SK-N-SH treated with all-trans-retinoic acid at 6 μM for 48 hours (cell line): ENCODE measurements at regions not wholly inside any gene's neighbourhood (a gene's known extent, or its start where the extent isn't known, plus 50 kb on each side); places are given as distances from the start of the nearest gene placed in this dataset.

ENCODE experiments used
- ATAC-seq: fragments of 200-7000 bp; cut with Tn5 transposase; 3 replicates; pipeline ENCODE4 v1.9.1; 2020; ENCODE audit warnings: mild to moderate bottlenecking, moderate library complexity
- ARNTL ChIP-seq: fragments of 450-650 bp; formaldehyde crosslinking; IDR thresholded peaks from 2 replicates; pipeline ENCODE4 v1.5.0; 2020; ENCODE audit warnings: low read depth, mild to moderate bottlenecking, moderate library complexity, borderline replicate concordance
- BACH2 ChIP-seq: fragments of 250-450 bp; sonication (Bioruptor Pico); IDR thresholded peaks from 2 replicates; pipeline ENCODE4 v1.9.0; 2021; ENCODE audit warnings: mild to moderate bottlenecking, borderline replicate concordance
- CSDC2 ChIP-seq: fragments of 250-450 bp; sonication (Bioruptor Pico); IDR thresholded peaks from 2 replicates; pipeline ENCODE4 v1.5.0; 2020; ENCODE audit warnings: mild to moderate bottlenecking, moderate library complexity
- CSRNP3 ChIP-seq: fragments of 250-450 bp; sonication (Bioruptor Pico); IDR thresholded peaks from 2 replicates; pipeline ENCODE4 v1.5.1; 2021; ENCODE audit warnings: mild to moderate bottlenecking, moderate library complexity
- ESRRG ChIP-seq: fragments of 250-450 bp; sonication (Bioruptor Pico); IDR thresholded peaks from 2 replicates; pipeline ENCODE4 v1.6.1; 2021; ENCODE audit warnings: mild to moderate bottlenecking
- ISL1 ChIP-seq: fragments of 250-450 bp; sonication (Bioruptor Pico); IDR thresholded peaks from 2 replicates; pipeline ENCODE4 v2.1.2; 2022; ENCODE audit warnings: mild to moderate bottlenecking, moderate library complexity
- OSR1 ChIP-seq: fragments of 250-450 bp; sonication (Bioruptor Pico); IDR thresholded peaks from 2 replicates; pipeline ENCODE4 v1.8.0; 2022; ENCODE audit warnings: moderate library complexity, mild to moderate bottlenecking, inconsistent platforms
- PATZ1 ChIP-seq: fragments of 250-450 bp; sonication (Bioruptor Pico); IDR thresholded peaks from 2 replicates; pipeline ENCODE4 v1.8.0; 2020; ENCODE audit warnings: mild to moderate bottlenecking, moderate library complexity, borderline replicate concordance
- POU6F1 ChIP-seq: fragments of 250-450 bp; sonication (Bioruptor Pico); IDR thresholded peaks from 2 replicates; pipeline ENCODE4 v1.8.0; 2021; ENCODE audit warnings: low read depth, mild to moderate bottlenecking, moderate library complexity, borderline replicate concordance
- PPARA ChIP-seq: fragments of 250-450 bp; sonication (Bioruptor Pico); IDR thresholded peaks from 2 replicates; pipeline ENCODE4 v1.5.0; 2020; ENCODE audit warnings: mild to moderate bottlenecking, borderline replicate concordance
- RARB ChIP-seq: fragments of 250-450 bp; sonication (Bioruptor Pico); IDR thresholded peaks from 2 replicates; pipeline ENCODE4 v1.8.0; 2021; ENCODE audit warnings: mild to moderate bottlenecking, moderate library complexity
- TCF4 ChIP-seq: fragments of 250-450 bp; sonication (Bioruptor Pico); IDR thresholded peaks from 2 replicates; pipeline ENCODE4 v1.8.0; 2021; ENCODE audit warnings: mild to moderate bottlenecking, moderate library complexity, borderline replicate concordance
- TOX ChIP-seq: fragments of 250-450 bp; sonication (Bioruptor Pico); IDR thresholded peaks from 2 replicates; pipeline ENCODE4 v1.8.0; 2021; ENCODE audit warnings: mild to moderate bottlenecking, moderate library complexity, borderline replicate concordance
- TSHZ2 ChIP-seq: fragments of 250-450 bp; sonication (Bioruptor Pico); IDR thresholded peaks from 2 replicates; pipeline ENCODE4 v1.5.0; 2020; ENCODE audit warnings: mild to moderate bottlenecking, moderate library complexity
- ZC3H10 ChIP-seq: fragments of 250-450 bp; sonication (Bioruptor Pico); IDR thresholded peaks from 2 replicates; pipeline ENCODE4 v1.5.1; 2021; ENCODE audit warnings: mild to moderate bottlenecking, moderate library complexity
- ZFP3 ChIP-seq: fragments of 250-450 bp; sonication (Bioruptor Pico); IDR thresholded peaks from 2 replicates; pipeline ENCODE4 v1.5.0; 2020; ENCODE audit warnings: mild to moderate bottlenecking, moderate library complexity
- ZFP30 ChIP-seq: fragments of 450-650 bp; formaldehyde crosslinking; IDR thresholded peaks from 2 replicates; pipeline ENCODE4 v1.5.0; 2022; ENCODE audit warnings: mild to moderate bottlenecking, moderate library complexity
- ZNF565 ChIP-seq: fragments of 450-650 bp; formaldehyde crosslinking; conservative IDR thresholded peaks from 2 replicates; pipeline ENCODE4 v1.5.0; 2020; ENCODE audit warnings: low read depth, mild to moderate bottlenecking, moderate library complexity
- ZNF8 ChIP-seq: fragments of 450-650 bp; formaldehyde crosslinking; IDR thresholded peaks from 2 replicates; pipeline ENCODE4 v1.5.0; 2020; ENCODE audit warnings: mild to moderate bottlenecking, moderate library complexity

GRCh38 chr9:108094676-108094993 lies 605.1 kb upstream of the KLF4 start:
- no peak for ATAC-seq
- TF ChIP-seq RARB (CRISPR knock-in tag) (no peak), PPARA (CRISPR knock-in tag) (no peak), PATZ1 (CRISPR knock-in tag) (no peak), ZFP3 (CRISPR knock-in tag) (no peak), ISL1 (CRISPR knock-in tag) (no peak), BACH2 (no peak), ZNF8 (CRISPR knock-in tag) (no peak)

- TF ChIP-seq TCF4 (CRISPR knock-in tag) (no peak), BACH2 (no peak), ZC3H10 (CRISPR knock-in tag) (no peak), ZNF8 (CRISPR knock-in tag) (no peak), CSDC2 (CRISPR knock-in tag) (no peak), TSHZ2 (CRISPR knock-in tag) (no peak), RARB (CRISPR knock-in tag) (no peak), TOX (CRISPR knock-in tag) (no peak), ARNTL (CRISPR knock-in tag) (no peak), POU6F1 (CRISPR knock-in tag) (no peak), ZNF565 (no peak), CSRNP3 (no peak)
- no peak for ATAC-seq
These were observed 604.5 kb upstream of the KLF4 start for GRCh38 chr9:108093773-108094675.

- TF ChIP-seq ZFP30 (no peak), ZNF565 (no peak), OSR1 (CRISPR knock-in tag) (no peak), BACH2 (no peak)
- no peak for ATAC-seq
These were observed 599.3 kb upstream of the KLF4 start for GRCh38 chr9:108088916-108089315.

- TF ChIP-seq CSRNP3 (no peak), TCF4 (CRISPR knock-in tag) (no peak), CSDC2 (CRISPR knock-in tag) (no peak), ZFP30 (no peak), ESRRG (no peak), ZNF565 (no peak), RARB (CRISPR knock-in tag) (no peak), PATZ1 (CRISPR knock-in tag) (no peak), ARNTL (CRISPR knock-in tag) (no peak), ZC3H10 (CRISPR knock-in tag) (no peak), ISL1 (CRISPR knock-in tag) (no peak), ZFP3 (CRISPR knock-in tag) (no peak)
- no peak for ATAC-seq
These were observed 598.2 kb upstream of the KLF4 start for GRCh38 chr9:108087781-108088180.
